ENCODE measurements at regions not wholly inside any gene's neighbourhood (a gene's known extent, or its start where the extent isn't known, plus 50 kb on each side); places are given as distances from the start of the nearest gene placed in this dataset.

DNA sequence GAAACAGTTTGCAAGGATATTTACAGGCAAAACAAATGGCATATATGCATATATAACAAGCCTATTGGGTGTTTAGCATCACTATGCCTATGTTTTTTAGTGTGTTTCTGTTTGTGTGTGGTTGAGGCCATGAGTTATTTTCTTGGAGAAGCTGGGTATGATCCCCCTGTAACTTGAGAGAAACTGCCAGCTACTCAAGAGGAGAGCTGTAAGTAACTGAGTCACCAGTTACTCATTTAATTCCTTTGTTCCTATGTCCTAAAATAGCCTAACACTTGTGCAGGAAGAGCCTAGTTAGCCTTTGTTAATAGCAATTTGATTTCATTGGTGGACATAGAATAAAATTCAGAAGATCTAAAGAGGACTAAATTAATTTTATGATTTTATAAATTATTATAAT is 79.1 kb downstream of the PWWP3B start:
- TF ChIP-seq, protein P1, sequence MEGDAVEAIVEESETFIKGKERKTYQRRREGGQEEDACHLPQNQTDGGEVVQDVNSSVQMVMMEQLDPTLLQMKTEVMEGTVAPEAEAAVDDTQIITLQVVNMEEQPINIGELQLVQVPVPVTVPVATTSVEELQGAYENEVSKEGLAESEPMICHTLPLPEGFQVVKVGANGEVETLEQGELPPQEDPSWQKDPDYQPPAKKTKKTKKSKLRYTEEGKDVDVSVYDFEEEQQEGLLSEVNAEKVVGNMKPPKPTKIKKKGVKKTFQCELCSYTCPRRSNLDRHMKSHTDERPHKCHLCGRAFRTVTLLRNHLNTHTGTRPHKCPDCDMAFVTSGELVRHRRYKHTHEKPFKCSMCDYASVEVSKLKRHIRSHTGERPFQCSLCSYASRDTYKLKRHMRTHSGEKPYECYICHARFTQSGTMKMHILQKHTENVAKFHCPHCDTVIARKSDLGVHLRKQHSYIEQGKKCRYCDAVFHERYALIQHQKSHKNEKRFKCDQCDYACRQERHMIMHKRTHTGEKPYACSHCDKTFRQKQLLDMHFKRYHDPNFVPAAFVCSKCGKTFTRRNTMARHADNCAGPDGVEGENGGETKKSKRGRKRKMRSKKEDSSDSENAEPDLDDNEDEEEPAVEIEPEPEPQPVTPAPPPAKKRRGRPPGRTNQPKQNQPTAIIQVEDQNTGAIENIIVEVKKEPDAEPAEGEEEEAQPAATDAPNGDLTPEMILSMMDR (optimal IDR thresholded peaks at IDR 0.05 in 1 of 3, IDR thresholded peaks at IDR 0.05 in 1 of 3, conservative IDR thresholded peaks at IDR 0.05 in 1 of 3; ENCODE audit: extremely low read depth in 1 of 3, insufficient read depth in 2 of 3, low read length in 3 of 3) = no peak
- no peak for TF ChIP-seq EZH2 (IDR thresholded peaks at IDR 0.05; ENCODE audit: low read length)
